ENCODE measurements at regions not wholly inside any gene's neighbourhood (a gene's known extent, or its start where the extent isn't known, plus 50 kb on each side); places are given as distances from the start of the nearest gene placed in this dataset.

GRCh38 chr10:111873041-111873440 is 310.5 kb downstream of the GPAM start:
- Histone ChIP-seq H3K4me1 (ENCODE audit: low read depth) (no peaks in the 10 kb centered on the region), H3K4me3 (no peak overlapping the region), H3K36me3 (ENCODE audit: low read depth) (no peaks in the 10 kb centered on the region), H3K9me3 (no peaks in the 10 kb centered on the region)
- no peak for DNase-seq
- ATAC-seq = no peak
- no peak for TF ChIP-seq CTCF (IDR thresholded peaks at IDR 0.05)
- intact Hi-C loops (cut with DNase I, micrococcal nuclease) = no loop called here

- Histone ChIP-seq H3K36me3 (ENCODE audit: low read depth) (no peaks in the 10 kb centered on the region), H3K4me1 (ENCODE audit: low read depth) (no peaks in the 10 kb centered on the region), H3K9me3 (no peaks in the 10 kb centered on the region), H3K4me3 (no peak overlapping the region)
- no peak for ATAC-seq
- TF ChIP-seq CTCF (IDR thresholded peaks at IDR 0.05) = no peak
- intact Hi-C loops (cut with DNase I, micrococcal nuclease) = no loop called here
- DNase-seq = no peak
Measured at GRCh38 chr10:111873621-111874135, 309.9 kb downstream of the GPAM start.

- TF ChIP-seq CTCF (IDR thresholded peaks at IDR 0.05) = no peak
- Histone ChIP-seq H3K4me3 (no peak overlapping the region), H3K9me3 (no peaks in the 10 kb centered on the region), H3K4me1 (ENCODE audit: low read depth) (no peaks in the 10 kb centered on the region), H3K36me3 (ENCODE audit: low read depth) (no peaks in the 10 kb centered on the region)
- intact Hi-C loops (cut with DNase I, micrococcal nuclease) = no loop called here
- ATAC-seq (no peak), DNase-seq (no peak)
Measured at GRCh38 chr10:111874576-111874975, 309.0 kb downstream of the GPAM start.

GRCh38 chr10:111875725-111876124 is 307.8 kb downstream of the GPAM start:
- no peak for TF ChIP-seq CTCF (IDR thresholded peaks at IDR 0.05)

GRCh38 chr10:111877258-111877657 is 306.3 kb downstream of the GPAM start:
- no peak for DNase-seq
- no peaks in the 10 kb centered on the region for H3K36me3 ChIP-seq (ENCODE audit: low read depth)
- H3K4me1 ChIP-seq (ENCODE audit: low read depth) = no peaks in the 10 kb centered on the region
- no peak for TF ChIP-seq CTCF (IDR thresholded peaks at IDR 0.05)
- H3K9me3 ChIP-seq = no peaks in the 10 kb centered on the region
- H3K4me3 ChIP-seq = no peak overlapping the region
- intact Hi-C loops (cut with DNase I, micrococcal nuclease) = no loop called here
- no peak for ATAC-seq

More at GRCh38 chr10:111875725-111876124, 307.8 kb downstream of the GPAM start:
- ATAC-seq (no peak), DNase-seq (no peak)
- H3K36me3 ChIP-seq (ENCODE audit: low read depth) = no peaks in the 10 kb centered on the region
- H3K4me1 ChIP-seq (ENCODE audit: low read depth) = no peaks in the 10 kb centered on the region
- H3K9me3 ChIP-seq = no peaks in the 10 kb centered on the region
- intact Hi-C loops (cut with DNase I, micrococcal nuclease) = no loop called here
- H3K4me3 ChIP-seq = no peak overlapping the region

- H3K4me1 ChIP-seq (ENCODE audit: low read depth) = no peaks in the 10 kb centered on the region
- DNase-seq (no peak), ATAC-seq (no peak)
- no peaks in the 10 kb centered on the region for H3K9me3 ChIP-seq
- H3K4me3 ChIP-seq = no peak overlapping the region
- intact Hi-C loops (cut with DNase I, micrococcal nuclease) = no loop called here
- no peak for TF ChIP-seq CTCF (IDR thresholded peaks at IDR 0.05)
- no peaks in the 10 kb centered on the region for H3K36me3 ChIP-seq (ENCODE audit: low read depth)
Measured at GRCh38 chr10:111879969-111880368, 303.6 kb downstream of the GPAM start.

All from mucosa of descending colon (tissue), 3 donors.